ENCODE measurements at regions not wholly inside any gene's neighbourhood (a gene's known extent, or its start where the extent isn't known, plus 50 kb on each side); places are given as distances from the start of the nearest gene placed in this dataset.

DNA sequence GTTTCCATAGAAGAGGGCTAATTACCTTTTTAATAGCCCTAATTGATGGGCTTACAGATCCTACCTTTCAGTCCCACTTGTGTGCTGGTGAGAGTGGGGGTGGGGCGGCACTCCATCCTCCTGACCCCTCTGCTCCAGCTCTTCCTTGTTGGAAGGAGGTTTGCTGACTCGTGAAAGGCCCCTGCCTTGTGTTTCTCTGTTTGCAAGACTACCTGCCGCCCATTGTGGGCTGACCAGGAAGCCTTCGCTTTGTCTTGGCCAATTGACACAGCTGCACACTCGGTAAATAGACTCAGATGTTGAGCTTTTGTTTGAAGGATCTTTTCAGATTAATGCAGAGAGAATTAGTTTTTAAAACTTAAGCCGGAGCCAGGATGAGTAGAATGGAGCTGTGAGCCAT is 197.3 kb upstream of the HES1 start:
- DNase-seq, result no peak

DNA sequence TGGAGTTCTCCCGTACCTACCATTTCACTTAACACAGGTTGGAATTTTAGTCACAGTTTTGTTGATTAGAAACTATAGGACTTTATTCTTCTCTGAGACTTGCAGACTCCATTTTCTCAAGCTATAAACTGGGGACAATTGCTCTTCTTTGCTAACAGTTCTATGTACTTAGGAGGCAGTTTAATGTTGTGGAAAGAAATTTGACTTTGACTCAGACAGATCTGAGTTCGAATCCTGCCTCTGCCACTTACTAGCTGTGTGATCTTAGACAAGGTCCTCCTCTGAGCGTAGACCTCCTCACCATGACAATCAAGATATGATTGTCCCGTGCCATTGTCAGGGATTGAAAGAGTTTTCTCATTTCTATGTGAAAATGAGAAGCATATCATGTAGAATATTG is 196.4 kb upstream of the HES1 start:
- DNase-seq, result no peak

DNA sequence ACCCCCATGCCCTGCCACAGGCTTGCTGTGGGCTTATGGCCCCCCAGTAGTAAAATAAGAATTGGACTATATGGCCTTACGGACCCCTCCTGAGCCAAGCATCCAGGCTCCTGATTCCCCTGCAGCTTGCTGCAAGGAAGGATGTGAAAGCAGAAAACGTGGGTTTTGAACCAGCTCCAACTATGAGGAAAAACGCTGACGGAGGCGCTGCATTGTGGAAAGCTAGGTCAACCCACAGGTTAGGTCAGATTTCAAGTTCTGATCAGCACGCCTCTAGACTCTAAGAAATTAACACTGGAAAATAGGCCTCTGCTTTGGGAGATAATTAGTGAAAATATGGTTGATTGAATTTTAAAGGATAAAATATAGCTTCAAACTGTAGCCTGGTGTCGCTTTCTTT is 195.4 kb upstream of the HES1 start:
- DNase-seq, result no peak

DNA sequence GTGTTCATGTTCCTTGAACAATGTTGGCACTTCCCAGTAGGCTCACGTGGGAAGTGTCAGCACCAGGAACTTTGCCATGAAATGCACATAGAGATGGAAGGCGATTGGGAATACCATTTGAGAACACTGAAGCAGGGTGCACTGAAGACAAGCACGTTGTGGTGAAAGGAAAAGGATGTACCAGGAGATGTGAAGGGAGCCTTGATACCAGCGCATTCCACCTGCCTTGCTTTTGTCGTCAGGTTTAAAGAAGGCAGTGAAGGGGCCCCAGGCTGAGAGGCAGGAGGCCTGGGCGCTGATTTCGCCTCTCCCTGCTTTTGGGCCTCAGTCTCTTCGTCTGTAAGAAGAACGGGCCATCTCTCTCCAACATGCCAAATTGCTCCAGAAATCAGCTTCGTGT is 194.5 kb upstream of the HES1 start:
- no peak for DNase-seq

DNA sequence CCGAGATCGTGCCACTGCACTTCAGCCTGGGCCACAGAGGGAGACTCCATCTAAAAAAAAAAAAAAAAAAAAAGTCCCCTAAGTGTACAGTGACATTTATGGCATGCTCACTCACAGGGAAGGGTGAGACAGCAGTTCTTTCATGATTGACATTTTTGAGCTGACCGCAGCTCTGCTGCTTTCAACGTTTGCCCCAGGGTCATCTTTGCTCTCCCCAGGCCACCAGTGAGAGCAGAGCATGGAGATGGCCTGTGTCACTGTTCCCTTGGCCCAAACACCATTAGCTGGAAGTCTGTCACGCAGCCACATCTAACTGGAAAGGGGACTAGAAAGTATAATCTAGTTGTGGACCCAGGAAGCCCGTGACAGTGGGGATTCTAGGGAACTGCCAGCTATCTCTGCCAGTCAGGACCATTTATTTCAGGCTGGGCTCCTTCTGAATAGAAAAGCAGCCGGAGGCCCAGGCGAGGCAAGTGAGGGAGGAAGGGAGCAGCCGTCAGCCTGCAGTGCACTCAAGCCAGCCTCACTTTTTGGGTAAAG is 193.4 kb upstream of the HES1 start:
- no peak for DNase-seq

DNA sequence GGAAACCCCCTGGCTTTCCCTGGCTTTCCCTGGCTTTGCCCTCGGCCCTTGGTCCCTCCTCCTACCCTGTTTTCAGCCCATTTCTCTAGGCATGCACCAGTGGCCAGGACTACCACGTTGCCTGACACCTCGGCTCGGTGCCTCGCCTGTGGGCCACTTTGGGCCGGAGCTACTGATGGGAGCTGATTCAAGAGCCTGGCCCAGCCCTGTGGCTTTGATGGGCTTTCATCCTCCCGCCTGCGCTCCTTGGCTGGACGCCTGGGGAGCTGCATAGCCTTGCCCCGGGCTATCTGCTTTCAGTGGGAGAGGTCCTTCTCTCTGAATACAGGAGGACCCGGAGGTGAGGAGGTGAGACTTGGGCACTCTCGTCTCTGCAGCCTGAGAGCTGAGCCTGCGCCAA is 192.7 kb upstream of the HES1 start:
- no peak for DNase-seq

DNA sequence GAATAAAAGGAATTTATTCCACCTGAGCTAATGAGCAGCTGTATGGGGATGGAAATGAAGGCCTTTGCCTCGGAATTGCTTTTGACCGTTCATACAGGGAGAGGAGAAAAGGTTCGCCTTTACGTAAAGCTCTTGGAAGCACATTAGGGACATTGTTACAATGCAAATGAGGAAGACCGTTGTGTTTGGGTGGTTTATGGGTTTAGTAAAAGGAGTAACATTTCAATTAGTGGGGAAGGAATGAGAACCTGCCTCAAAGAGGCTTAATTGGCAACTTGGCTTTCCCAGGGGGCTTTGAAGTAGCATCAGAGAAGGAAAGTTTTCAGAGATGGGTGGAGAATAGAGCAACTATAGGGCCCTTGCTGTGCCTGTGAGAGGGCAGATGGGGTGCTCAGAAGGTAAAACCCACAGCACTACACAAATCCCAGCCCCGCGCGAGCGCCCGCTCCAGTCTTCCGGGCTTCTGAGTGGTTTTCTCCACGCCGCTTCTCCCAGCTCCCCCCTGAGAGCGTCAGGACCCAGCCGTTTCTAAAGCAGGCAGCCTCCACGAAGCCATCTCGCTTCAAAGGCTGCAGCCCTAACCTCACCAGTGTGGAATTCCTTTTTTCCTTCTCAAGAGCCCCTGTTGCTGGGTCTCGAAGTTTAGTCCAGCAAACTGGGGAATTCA is 192.0 kb upstream of the HES1 start:
- DNase-seq, result no peak

DNA sequence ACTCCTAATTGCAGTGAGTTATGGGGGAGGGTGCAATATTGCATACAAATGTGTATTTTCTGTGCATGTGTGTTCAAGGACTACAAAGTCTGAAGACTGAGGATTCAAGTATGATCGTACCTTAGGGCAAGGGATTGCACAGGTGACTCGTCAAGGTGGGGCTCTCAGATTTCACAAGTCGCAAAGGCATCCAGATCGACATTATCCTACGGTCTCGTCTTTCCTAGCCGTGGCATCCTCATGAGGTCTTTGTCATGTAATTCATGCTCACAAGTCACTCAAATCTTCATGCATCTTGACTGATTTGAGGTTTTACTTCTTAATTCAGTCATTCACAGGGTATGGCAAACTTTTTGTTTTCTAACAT is 191.4 kb upstream of the HES1 start:
- no peak for DNase-seq

DNA sequence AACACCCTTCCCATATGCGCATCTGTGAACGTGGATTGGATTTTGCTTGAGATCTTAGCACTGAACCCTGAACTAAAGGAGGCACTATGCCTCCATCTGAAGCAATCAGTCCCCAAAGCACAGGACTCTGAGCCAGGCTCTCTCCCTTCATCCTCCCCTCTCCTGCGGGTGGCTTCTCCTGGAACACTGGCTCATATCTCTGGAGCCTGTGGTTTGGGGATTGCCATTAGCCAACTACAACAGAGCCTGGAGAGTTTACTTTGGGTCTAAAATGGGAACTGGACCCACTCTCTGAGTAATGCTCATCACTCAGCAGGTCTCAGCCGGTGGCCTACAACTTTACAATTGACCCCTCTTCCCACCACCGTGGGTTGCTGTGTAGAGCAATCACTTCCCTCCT is 190.8 kb upstream of the HES1 start:
- DNase-seq, result no peak

DNA sequence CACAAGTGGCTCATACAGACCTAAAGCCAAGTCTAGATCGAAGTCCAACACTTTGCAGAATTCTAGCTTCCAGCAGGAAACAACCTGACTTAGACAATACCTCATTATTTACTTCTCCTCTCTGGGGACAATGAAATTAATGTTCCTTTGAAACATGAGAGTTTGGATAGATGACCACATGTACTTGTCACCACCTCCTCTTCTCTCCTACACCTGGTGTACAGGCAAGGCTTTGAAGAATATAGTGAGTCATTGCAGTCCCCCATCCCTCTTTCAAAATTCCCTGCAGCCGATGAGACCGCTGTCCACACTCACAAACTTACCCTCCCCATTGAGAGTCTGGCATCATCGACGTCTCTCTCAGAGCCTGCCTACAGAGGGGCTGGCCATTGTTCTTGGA is 189.0 kb upstream of the HES1 start:
- no peak for DNase-seq

DNA sequence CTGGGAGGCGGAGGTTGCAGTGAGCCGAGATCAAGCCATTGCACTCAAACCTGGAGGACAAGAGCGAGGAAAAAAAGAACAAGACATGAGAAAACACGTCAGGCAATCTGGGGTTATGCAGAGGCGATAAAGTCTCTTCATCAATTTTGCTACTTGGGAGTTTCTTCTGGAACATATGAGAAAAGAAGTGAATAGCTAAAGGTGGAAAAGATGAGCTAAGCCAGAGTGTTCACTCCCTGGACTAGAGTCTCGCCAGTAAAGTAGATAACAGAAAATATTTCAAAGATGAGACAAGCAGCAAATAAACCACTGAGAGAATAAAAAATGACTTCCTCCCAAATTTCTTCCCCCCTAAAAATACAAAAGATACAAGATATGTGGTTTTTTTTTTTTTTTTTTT is 188.4 kb upstream of the HES1 start:
- DNase-seq, result no peak

DNA sequence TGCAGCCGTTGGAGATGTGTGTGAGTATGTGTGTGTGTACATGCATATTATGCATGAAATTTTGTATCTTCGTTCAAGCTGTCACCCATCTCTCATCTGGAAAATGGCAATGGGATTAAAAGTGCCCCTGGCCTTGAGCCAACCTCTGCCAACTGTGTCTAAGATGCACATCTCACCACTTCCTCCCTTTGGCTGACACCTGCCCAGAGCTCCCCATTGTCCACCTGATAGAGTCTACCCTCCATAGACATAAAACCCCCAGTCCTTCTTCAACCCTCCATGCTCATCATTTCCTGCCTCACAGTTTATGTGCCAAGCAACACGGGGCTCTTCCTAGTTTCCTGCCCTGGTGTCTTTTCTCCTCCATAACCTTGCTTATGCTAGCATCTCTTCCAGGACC is 187.5 kb upstream of the HES1 start:
- no peak for DNase-seq

DNA sequence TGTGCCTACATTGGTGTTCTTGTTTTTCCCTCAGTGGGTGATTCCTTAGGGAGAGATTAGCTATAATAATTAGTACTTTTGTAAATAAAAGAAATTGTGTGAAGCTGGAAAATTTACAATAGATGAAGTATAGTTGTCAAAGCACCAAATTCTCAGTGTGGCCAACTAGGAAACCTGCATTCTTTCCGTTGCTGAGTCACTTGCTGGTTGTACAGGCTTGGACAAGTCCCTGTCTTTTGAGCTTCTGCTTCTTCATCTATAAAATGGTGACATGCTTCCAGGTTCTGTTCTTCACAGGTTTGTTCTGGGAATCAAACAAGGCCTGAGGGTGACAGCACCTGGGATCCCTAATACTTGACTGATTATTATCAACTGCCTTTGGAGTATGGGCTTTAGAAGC is 184.1 kb upstream of the HES1 start:
- DNase-seq, result no peak

DNA sequence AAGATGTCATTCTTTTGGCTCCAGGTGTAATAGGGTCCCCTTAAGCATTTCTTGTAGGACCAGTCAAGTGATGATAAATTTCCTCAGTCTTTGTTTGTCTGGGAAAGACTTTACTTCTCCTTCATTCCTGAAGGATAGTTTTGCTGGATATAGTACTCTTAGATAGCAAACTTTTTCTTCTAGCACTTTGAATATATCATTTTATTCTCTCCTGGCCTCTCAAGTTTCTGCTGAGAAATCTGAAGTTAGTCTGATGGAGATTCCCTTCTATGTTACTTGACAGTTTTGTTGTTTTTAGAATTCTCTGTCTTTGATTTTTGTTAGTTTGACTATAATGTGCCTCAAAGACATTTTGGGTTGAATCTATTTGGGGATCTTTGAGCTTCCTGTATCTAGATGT is 181.2 kb upstream of the HES1 start:
- no peak for DNase-seq

DNA sequence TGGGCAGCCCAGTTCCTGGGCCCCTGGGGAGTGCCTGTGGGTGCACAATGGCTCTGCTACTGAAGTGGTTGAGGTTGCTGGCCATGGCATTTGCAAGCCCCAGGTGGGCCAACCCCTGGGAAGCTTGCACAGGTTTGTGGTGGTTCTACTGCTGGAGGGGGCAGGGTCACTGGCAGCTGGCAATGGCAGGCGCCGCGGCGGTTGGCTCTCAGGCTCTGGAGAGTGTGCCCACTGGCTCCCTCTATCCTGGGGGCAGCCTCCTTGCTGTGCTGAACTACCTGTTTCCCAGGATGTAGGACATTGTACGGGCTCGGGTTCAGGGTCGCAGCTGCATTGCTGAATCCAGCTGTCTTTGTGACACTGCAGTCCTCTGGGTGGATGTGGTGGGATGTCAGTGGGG is 180.2 kb upstream of the HES1 start:
- no peak for DNase-seq

DNA sequence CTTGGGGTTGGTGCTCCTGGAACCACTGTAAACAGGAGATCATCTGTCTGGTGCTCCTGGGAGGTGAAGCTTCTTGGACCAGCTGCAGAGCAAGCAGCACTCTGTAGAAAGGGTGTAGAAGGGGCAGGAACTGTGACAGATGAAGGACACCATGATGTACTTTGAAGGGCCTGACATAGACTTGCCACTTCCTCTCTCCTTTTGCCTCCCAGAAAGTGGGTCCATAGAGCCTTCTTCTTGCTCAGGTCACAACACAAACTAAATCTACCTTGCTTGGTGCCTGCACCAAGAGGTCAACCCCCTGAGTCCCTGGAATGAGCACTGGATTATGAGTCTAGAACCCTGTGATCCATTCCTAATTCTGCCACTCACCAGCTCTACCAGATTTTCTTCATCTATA is 176.1 kb upstream of the HES1 start:
- DNase-seq, result no peak

DNA sequence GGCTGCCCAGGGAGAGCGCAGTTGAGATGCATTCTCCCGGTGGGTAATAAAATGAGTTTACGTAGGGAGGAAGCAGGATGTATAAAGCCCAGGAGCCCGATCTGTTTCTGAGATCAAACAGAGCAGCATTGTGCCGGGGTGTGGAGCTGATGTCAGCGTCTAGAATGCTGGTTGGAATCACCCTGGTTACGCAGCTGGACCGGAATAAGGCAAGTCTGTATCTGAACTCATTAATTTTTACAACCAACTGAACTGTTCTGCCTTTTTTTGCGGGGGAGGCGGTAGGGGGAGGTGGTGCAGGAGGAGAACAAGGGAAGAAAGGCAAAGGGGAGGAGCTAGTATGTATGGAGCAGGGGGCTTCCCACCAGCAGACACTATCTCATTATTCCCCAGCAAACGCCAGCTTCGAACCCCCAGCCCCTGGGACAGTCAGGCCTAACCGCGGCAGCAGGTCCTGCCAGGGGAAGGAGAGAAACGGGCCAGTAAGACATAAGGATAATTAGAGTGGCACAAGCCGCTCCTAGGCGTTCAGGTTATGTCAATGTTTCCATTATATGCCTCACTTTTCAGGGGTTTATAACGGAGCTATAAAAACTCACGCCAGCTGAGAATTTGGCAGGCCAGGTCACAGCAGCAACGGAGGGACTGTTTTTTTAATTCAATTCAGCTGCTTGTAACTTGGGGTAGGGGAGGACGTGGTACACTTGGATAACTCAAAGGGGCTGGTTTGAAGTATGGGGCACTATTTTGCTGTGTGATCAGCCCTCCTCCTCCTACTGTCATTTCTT is 175.3 kb upstream of the HES1 start:
- no peak for DNase-seq

DNA sequence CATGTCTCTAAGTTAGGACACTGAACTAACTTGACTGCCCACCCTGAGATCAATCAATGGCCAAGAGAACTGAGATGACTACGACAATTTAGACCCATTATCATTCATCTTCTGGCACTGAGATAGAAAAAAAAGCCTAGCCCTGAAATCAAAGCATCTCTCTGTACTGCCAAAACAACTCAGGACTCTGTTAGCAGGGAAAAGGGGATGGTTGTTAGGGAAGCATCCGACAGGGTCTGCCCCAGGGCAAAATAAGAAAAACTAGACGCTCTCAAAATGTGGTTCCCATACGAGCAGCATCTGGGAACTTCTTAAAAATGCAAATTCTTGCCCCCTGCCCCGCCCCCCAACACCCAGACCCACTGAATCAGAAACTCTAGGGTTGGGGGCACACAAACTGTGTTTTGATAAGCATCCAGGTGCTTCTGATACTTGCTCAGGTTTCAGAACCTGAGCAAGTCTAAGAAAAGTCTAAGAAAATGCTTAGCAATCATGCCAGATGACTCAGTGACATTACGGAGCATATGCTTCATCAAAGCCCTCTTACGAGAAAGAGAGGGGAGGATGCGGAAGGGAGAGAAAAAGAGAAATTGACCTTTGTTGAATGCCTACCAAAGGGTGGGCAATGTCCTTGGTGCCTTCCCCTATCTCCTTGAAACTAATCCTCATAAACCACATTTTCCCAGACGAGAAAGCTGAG is 172.8 kb upstream of the HES1 start:
- DNase-seq, result no peak

DNA sequence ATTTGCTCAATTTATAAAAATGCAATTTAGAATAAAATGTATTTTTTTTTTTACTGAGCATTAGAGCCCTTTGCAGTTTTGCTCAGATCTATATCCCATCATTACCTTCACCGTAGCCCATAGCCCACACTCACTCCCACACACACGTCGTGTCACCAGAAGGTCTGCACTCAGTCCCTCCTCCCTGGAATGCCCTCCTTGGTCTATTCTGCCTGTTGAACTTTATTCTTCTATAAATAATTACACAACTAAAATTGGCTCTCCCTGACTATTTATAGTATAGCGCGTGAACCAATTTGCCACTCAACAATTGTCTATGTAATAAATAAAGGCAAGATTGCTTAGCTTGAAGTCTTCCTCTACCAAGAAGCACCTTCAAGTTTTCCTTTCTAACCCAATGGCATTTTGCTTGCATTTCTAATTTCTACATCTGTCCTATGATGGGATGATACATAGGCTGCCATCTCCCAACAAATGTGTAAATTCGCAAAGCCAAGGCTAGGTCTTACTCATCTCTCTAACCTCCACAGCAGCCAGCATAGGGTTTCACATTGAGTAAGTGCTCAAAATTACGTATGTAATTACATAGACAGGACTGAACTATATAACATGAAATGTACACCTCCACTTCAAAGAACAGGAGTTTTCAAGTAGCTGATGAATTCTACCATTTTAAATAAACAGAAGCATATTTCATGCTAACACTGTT is 172.0 kb upstream of the HES1 start:
- no peak for DNase-seq

DNA sequence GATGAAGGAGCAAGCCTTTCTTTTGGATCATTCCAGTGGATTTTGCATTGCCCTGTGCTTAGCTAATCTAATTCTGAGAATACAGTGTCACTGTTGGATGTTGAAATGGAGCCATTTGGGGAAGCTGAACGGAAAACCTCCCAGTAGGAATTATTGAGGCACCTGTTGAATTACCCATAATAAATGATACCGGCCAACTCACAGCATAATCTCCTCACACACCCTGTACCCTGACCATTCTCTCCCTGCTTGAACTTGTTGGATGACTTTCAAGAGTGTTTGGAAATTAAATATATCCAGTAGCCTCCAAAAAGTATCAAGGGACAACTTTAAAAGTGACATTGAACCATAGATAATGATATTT is 171.4 kb upstream of the HES1 start:
- no peak for DNase-seq

DNA sequence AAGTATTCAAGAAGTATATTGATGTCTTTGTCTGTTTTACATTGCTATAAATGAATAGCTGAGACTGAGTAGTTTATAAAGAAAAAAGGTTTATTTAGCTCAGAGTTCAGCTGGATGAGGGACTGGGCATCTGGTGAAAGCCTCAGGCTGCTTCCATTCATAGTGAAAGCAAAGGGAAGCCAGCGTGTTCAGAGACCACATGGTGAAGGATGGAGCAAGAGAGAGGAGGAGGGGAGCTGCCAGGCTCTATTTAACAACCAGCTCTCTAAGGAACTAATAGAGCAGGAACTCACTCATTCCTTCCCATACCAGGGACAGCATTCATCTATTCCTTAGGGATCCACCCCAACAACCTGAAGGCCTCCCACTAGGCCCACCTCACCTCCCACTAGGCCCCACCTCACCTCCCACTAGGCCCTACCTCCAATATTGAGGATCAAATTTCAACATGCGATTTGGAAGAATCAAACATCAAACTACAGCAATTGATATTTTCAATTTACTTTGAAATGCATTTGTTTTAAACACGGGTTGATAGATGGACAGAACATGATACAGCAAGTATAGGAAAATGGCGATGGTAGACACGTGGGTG is 167.5 kb upstream of the HES1 start:
- no peak for DNase-seq

DNA sequence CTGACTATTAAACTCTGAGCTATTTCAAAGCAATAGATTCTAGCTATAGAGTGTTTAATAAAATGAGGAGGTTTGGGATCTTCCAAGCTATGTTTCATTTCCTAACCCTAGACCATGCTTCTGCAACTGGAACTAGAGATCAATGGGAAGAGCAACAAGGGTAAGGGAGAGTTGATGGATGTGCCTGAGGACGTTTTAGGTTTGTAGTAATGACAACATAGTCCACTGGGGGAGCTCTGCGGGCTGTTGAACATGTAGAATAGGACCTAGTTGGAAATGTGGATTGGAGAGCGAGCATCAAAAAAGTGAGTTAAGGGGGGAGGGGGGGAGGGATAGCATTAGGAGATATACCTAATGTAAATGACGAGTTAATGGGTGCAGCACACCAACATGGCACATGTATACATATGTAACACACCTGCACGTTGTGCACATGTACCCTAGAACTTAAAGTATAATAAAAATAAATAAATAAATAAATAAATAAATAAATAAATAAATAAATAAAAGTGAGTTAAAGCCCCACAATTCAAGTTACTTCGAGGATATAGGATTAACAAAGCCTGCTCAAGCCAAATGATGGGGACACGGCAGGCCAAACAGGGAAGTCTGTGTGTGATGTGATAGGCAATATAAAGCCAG is 165.7 kb upstream of the HES1 start:
- DNase-seq, result peak; percentile 14

DNA sequence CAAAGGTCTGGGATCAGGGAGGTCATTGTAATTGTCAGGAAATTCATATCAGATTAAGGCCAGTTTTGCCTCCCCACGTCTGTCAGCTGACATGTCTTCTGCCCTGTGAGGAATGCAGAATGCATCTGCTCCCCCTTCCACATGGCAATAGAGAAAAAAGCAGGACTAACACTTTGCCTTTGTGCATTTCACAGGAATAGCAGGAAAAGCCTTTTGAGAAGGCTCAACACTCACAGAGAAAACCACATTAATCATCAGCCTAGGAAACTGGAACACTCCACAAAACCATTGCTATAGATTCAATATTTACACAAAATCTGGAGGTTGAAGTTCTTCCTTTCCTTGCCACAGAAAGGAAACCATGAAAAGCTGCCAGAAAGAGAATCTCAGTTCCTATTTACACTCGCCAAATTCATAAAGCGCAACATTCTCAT is 165.2 kb upstream of the HES1 start:
- DNase-seq, result no peak

Measured in CD4-positive, alpha-beta T cell treated with Interleukin-17A for 1 hour (primary cell).